ENCODE measurements at regions not wholly inside any gene's neighbourhood (a gene's known extent, or its start where the extent isn't known, plus 50 kb on each side); places are given as distances from the start of the nearest gene placed in this dataset.

DNA sequence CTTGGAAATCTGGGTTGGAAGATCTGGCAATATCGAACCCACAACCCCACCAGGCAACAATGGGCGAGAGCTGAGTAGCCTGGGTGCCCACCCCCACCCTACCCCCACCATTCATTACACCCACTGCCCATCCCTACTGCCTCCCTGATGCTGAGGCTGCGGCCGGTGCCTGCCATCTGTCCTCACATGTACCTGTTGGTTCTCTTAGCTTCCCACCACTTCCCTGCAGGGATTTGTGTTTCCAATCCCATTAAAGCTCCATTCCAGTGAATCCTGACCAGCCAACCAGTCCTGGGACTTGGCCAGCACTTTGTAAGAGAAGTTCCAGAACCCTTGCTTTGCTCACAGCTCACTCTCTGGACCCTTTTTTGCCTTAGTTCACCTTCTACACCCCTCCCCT, 163.0 kb upstream of the SH3BP4 start:
- H3K9me3 ChIP-seq: peaks cover 0 to 4% of the 10 kb centered on the region in 2 donors
- no peaks in the 10 kb centered on the region for H3K36me3 ChIP-seq
- intact Hi-C loops (cut with DNase I): no loop called here
- H3K4me3 ChIP-seq: no peak overlapping the region
- H3K27me3 ChIP-seq: no peaks in the 10 kb centered on the region
- H3K27ac ChIP-seq: no peak overlapping the region
- TF ChIP-seq, protein P1, sequence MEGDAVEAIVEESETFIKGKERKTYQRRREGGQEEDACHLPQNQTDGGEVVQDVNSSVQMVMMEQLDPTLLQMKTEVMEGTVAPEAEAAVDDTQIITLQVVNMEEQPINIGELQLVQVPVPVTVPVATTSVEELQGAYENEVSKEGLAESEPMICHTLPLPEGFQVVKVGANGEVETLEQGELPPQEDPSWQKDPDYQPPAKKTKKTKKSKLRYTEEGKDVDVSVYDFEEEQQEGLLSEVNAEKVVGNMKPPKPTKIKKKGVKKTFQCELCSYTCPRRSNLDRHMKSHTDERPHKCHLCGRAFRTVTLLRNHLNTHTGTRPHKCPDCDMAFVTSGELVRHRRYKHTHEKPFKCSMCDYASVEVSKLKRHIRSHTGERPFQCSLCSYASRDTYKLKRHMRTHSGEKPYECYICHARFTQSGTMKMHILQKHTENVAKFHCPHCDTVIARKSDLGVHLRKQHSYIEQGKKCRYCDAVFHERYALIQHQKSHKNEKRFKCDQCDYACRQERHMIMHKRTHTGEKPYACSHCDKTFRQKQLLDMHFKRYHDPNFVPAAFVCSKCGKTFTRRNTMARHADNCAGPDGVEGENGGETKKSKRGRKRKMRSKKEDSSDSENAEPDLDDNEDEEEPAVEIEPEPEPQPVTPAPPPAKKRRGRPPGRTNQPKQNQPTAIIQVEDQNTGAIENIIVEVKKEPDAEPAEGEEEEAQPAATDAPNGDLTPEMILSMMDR (IDR thresholded peaks at IDR 0.05): no peak
- no peak for DNase-seq (ENCODE audit: low spot score in 2 of 2)
- H3K4me1 ChIP-seq: no peaks in the 10 kb centered on the region

- Histone ChIP-seq H3K27ac (no peak overlapping the region), H3K27me3 (no peaks in the 10 kb centered on the region), H3K4me3 (no peak overlapping the region), H3K4me1 (no peaks in the 10 kb centered on the region), H3K9me3 (peaks cover 0 to 8% of the 10 kb centered on the region in 2 donors), H3K36me3 (no peaks in the 10 kb centered on the region)
- DNase-seq (ENCODE audit: low spot score in 2 of 2): no peak
- intact Hi-C loops (cut with DNase I): no loop called here
- TF ChIP-seq, protein P1 (IDR thresholded peaks at IDR 0.05): no peak
These were observed 163.4 kb upstream of the SH3BP4 start for GRCh38 chr2:234788381-234788780.

GRCh38 chr2:234787114-234787513, 164.7 kb upstream of the SH3BP4 start:
- TF ChIP-seq, protein P1 (IDR thresholded peaks at IDR 0.05): no peak

DNA sequence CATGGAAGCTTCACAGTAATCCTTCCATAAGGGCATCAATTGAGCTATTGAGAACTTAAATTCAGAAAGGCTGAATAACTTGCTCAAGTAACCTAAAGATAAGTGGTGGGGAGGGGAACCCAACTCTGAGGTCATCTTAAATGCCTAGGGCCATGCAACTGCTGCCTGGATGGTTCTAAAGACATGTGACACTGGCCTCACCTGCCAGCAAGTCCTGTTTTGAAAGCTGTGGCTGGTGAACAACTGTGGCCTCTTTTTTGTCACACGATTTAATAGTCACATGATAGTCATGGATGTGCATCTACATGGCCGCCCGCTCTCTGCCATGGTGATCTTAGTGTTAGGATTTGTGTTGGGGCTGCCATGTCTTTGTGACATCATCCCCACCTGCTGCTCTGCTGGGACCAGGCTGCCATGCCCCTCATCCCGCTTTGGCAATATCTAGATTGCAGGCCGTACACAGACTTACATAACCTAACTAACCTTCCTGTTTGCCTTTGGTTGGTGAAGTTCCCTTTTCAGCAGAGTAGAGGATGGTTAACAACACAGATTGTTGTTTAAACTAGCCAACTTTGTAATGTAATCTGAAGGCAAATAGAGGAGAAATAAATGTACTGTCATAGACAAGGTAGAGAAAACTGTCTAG, 177.9 kb upstream of the SH3BP4 start:
- intact Hi-C loops (cut with DNase I): no loop called here
- Histone ChIP-seq H3K9me3 (no peaks in the 10 kb centered on the region), H3K27me3 (no peaks in the 10 kb centered on the region), H3K4me3 (no peak overlapping the region), H3K36me3 (no peaks in the 10 kb centered on the region), H3K4me1 (no peaks in the 10 kb centered on the region), H3K27ac (no peak overlapping the region)
- no peak for DNase-seq (ENCODE audit: low spot score in 2 of 2)
- TF ChIP-seq, protein P1 (IDR thresholded peaks at IDR 0.05): no peak

More at GRCh38 chr2:234787114-234787513, 164.7 kb upstream of the SH3BP4 start:
- Histone ChIP-seq H3K9me3 (peaks cover 0 to 21% of the 10 kb centered on the region in 2 donors), H3K4me1 (no peaks in the 10 kb centered on the region), H3K4me3 (no peak overlapping the region), H3K27ac (no peak overlapping the region), H3K36me3 (no peaks in the 10 kb centered on the region), H3K27me3 (no peaks in the 10 kb centered on the region)
- intact Hi-C loops (cut with DNase I): no loop called here
- no peak for DNase-seq (ENCODE audit: low spot score in 2 of 2)

DNA sequence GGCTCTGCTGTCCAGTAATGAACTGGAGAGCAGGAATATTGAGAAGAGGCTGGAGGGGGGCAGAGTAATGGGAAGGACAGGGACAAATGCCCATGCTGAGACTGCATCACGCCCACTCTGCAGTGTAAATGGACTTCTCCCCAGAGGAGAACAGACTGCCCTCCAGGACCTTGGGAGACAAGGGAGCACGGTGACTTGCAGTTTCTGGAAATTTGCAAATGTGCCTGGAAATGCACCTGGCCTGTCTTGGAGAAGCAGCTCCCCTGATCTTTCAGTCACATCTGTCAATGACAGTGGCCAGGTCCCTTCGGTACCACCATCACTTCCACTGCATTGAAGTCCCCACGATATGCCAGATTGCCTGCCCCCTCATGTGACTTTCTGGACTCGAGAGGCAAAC, 178.7 kb upstream of the SH3BP4 start:
- TF ChIP-seq, protein P1 (IDR thresholded peaks at IDR 0.05): no peak
- H3K4me3 ChIP-seq: no peak overlapping the region
- H3K27me3 ChIP-seq: no peaks in the 10 kb centered on the region
- no peaks in the 10 kb centered on the region for H3K36me3 ChIP-seq
- H3K9me3 ChIP-seq: no peaks in the 10 kb centered on the region
- no peaks in the 10 kb centered on the region for H3K4me1 ChIP-seq
- no peak overlapping the region for H3K27ac ChIP-seq
- DNase-seq (ENCODE audit: low spot score in 2 of 2): no peak
- intact Hi-C loops (cut with DNase I): no loop called here

- intact Hi-C loops (cut with DNase I): no loop called here
- no peaks in the 10 kb centered on the region for H3K27me3 ChIP-seq
- no peak overlapping the region for H3K4me3 ChIP-seq
- no peak for DNase-seq (ENCODE audit: low spot score in 2 of 2)
- no peaks in the 10 kb centered on the region for H3K9me3 ChIP-seq
- no peaks in the 10 kb centered on the region for H3K4me1 ChIP-seq
- no peaks in the 10 kb centered on the region for H3K36me3 ChIP-seq
- no peak overlapping the region for H3K27ac ChIP-seq
- TF ChIP-seq, protein P1 (IDR thresholded peaks at IDR 0.05): no peak
These were observed 179.1 kb upstream of the SH3BP4 start for GRCh38 chr2:234772733-234773060.
